ENCODE measurements at regions not wholly inside any gene's neighbourhood (a gene's known extent, or its start where the extent isn't known, plus 50 kb on each side); places are given as distances from the start of the nearest gene placed in this dataset.

- H3K36me3 ChIP-seq: no peaks in the 10 kb centered on the region
- H3K9me3 ChIP-seq: no peaks in the 10 kb centered on the region
- H3K27ac ChIP-seq: peak overlapping the region; percentile 82 to 85
- H3K27me3 ChIP-seq: no peaks in the 10 kb centered on the region
- TF ChIP-seq CTCF (IDR thresholded peaks at IDR 0.05) (no peak), POLR2A (IDR thresholded peaks at IDR 0.05) (no peak)
- no peak overlapping the region for H3K4me3 ChIP-seq
- intact Hi-C loops (cut with DNase I; ENCODE audit: low total_unique reads): no loop called here
- DNase-seq: peak; percentile 30 to 32
- H3K4me1 ChIP-seq: peaks cover 0 to 11% of the 10 kb centered on the region in 2 donors
These were observed 135.0 kb downstream of the SP3 start for GRCh38 chr2:173830170-173830569.

DNA sequence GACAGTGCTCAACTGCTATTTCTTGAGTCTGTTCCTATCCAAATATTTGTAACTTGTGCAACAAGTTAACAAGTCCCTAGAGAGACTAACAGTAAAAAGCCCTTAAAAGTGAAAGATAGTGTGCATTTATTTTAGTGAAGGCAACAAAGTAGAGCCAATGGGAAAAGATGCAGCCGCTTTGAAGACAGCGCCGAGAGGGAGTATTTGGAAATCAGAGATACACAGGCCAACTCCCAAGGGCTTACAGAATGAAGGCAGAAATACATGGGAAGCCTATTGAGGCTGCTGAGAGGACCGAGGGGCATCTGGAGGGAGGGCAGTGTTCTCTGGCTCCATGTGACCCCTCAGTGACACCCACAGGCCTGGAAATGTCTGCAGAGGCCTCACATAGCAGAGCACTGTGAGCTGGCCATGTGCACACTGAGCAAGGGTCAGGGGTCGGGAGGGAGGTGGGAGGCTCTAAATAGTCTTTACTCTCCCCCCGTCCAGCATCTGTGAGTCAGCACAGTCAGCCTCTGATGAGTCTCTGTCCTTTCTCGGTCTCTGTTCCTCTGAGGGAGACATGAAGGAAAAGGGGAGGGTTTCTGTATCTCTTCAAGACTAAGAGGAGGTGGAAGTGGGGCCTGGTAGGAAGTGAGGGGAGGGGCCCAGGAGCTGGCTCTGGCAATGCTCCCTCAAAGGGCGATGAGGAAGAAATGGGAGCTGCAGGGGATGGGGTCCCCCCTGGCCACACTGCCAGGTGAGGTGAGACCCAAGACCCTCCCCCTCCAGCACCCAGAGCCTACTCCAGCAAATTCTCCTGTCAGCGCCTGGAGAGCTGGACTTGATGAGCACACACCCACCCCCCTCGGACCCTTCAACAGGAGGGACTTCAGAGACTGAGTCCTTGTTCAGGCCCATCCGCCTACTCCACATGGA lies 133.6 kb downstream of the SP3 start:
- Histone ChIP-seq H3K27me3 (no peaks in the 10 kb centered on the region), H3K4me1 (peaks cover 0 to 11% of the 10 kb centered on the region in 2 donors), H3K36me3 (no peaks in the 10 kb centered on the region), H3K27ac (peak overlapping the region; percentile 82 to 85), H3K4me3 (no peak overlapping the region), H3K9me3 (no peaks in the 10 kb centered on the region)
- intact Hi-C loops (cut with DNase I; ENCODE audit: low total_unique reads): no loop called here
- TF ChIP-seq POLR2A (IDR thresholded peaks at IDR 0.05) (no peak), CTCF (IDR thresholded peaks at IDR 0.05) (no peak)
- DNase-seq: peak; percentile 90 to 91

DNA sequence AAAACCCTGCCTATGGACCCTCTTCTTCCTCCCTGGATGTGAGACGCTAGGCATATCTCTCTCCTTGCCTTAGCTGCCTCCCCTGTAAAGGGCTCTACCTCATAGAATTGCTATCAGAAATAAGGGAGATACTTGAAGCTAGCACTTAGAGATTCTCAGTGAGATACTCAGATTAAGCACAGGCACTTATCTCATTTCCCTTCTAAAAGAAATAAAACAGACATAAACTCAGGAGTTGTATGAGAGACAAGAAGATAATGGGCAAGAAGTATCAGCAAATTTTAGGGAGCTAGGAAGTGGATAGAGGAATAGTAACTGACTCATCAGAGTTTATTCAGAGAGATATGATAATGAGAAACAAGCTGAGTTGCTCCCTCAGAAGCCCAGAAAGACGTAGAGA lies 131.0 kb downstream of the SP3 start:
- Histone ChIP-seq H3K9me3 (no peaks in the 10 kb centered on the region), H3K27me3 (no peaks in the 10 kb centered on the region), H3K4me3 (no peak overlapping the region), H3K4me1 (peaks cover 0 to 11% of the 10 kb centered on the region in 2 donors), H3K36me3 (no peaks in the 10 kb centered on the region), H3K27ac (no peak overlapping the region)
- intact Hi-C loops (cut with DNase I; ENCODE audit: low total_unique reads): no loop called here
- no peak for DNase-seq
- TF ChIP-seq POLR2A (IDR thresholded peaks at IDR 0.05) (no peak), CTCF (IDR thresholded peaks at IDR 0.05) (no peak)

GRCh38 chr2:173835726-173836125 lies 129.4 kb downstream of the SP3 start:
- Histone ChIP-seq H3K4me3 (no peak overlapping the region), H3K4me1 (peaks cover 0 to 6% of the 10 kb centered on the region in 2 donors), H3K9me3 (no peaks in the 10 kb centered on the region), H3K27me3 (no peaks in the 10 kb centered on the region), H3K36me3 (no peaks in the 10 kb centered on the region), H3K27ac (no peak overlapping the region)
- intact Hi-C loops (cut with DNase I; ENCODE audit: low total_unique reads): no loop called here
- TF ChIP-seq POLR2A (IDR thresholded peaks at IDR 0.05) (no peak), CTCF (IDR thresholded peaks at IDR 0.05) (no peak)
- no peak for DNase-seq

- no peaks in the 10 kb centered on the region for H3K9me3 ChIP-seq
- TF ChIP-seq CTCF (IDR thresholded peaks at IDR 0.05) (no peak), POLR2A (IDR thresholded peaks at IDR 0.05) (no peak)
- no peak for DNase-seq
- no peaks in the 10 kb centered on the region for H3K4me1 ChIP-seq
- H3K27me3 ChIP-seq: no peaks in the 10 kb centered on the region
- intact Hi-C loops (cut with DNase I; ENCODE audit: low total_unique reads): no loop called here
- no peaks in the 10 kb centered on the region for H3K36me3 ChIP-seq
- H3K27ac ChIP-seq: no peak overlapping the region
- H3K4me3 ChIP-seq: no peak overlapping the region
These were observed 124.1 kb downstream of the SP3 start for GRCh38 chr2:173841110-173841509.
